ENCODE measurements at regions not wholly inside any gene's neighbourhood (a gene's known extent, or its start where the extent isn't known, plus 50 kb on each side); places are given as distances from the start of the nearest gene placed in this dataset.
"Not testable (repeated sequence)": the region's sequence is repeated elsewhere in the genome, so short reads cannot be mapped to it uniquely, and the experiment has no call there.

GRCh38 chr7:46619723-46620310 lies 698.7 kb upstream of the IGFBP3 start:
- ATAC-seq (no peak), DNase-seq (ENCODE audit: missing footprints) (no peak)
- intact Hi-C loops (cut with DNase I), result no loop called here

DNA sequence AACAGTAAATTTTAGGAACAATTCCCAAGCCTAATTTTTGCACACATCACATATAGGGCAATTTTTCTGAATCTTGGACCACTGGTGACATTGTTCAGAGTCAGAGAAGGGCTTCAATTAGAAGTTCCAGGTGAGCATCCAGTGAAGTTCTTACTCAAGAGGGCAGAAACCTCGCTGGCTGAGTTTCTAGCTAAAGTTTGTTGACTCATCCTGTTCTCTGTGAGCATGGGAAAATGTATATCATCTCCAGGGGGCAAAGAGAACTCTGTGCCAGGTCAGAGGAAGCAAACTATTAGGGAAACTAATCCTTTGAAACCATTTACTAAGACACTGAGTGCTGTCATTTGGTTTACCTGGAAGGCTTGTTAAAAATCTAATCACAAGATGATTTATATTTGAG lies 695.6 kb upstream of the IGFBP3 start:
- DNase-seq (ENCODE audit: missing footprints), result no peak
- no peak for ATAC-seq
- intact Hi-C loops (cut with DNase I), result no loop called here

DNA sequence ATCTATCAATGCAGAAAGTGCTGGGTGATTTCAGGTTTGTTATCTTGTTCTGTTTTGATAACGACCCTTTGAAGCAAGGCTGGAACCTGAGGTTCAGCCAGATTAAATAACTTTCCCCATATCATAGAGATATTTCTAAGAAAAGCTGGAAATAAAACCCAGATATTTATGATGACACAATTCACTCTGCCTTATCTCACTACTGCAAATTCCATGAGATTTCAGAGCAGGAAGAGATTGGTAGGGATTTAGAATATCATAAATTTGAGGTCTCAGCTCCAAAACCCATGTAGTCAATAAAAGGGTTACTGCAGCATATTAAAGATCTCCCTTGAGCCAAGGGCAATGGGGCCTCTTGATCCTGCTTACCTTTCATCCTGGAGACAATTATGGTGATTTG lies 692.5 kb upstream of the IGFBP3 start:
- DNase-seq (ENCODE audit: missing footprints) (no peak), ATAC-seq (no peak)
- intact Hi-C loops (cut with DNase I), result no loop called here

DNA sequence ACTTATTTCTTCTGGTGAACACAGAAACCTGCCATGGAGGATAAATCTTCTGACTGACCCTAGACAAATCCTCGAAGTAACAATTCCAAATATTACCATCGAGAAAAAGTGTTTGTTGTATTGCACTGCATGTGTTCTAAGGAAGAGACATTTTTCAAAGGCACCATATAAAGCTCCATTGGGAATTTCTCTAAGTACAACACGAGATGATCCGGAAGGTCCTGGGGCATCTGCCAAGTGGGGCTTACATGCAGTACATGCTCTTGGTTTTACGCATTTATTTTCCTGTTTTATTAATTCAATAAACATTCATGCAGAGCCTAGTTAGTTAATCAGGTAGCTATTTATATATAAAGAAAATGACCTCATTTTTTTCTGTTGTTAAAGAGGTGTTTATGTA lies 692.0 kb upstream of the IGFBP3 start:
- intact Hi-C loops (cut with DNase I), result no loop called here
- ATAC-seq (no peak), DNase-seq (ENCODE audit: missing footprints) (no peak)

- ATAC-seq (no peak), DNase-seq (ENCODE audit: missing footprints) (no peak)
- intact Hi-C loops (cut with DNase I), result no loop called here
Observed at GRCh38 chr7:46611508-46611907, 690.4 kb upstream of the IGFBP3 start.

GRCh38 chr7:46610746-46611145 lies 689.7 kb upstream of the IGFBP3 start:
- DNase-seq (ENCODE audit: missing footprints) (no peak), ATAC-seq (peak; percentile 80)
- intact Hi-C loops (cut with DNase I), result no loop called here

GRCh38 chr7:46607176-46607575 lies 686.1 kb upstream of the IGFBP3 start:
- DNase-seq (ENCODE audit: missing footprints), result peak; percentile 77
- no peak for ATAC-seq
- intact Hi-C loops (cut with DNase I), result loop anchor here (10.0 kb wide), 3 partner anchors 168 to 578 kb away; no protein-coding TSS in a partner anchor

DNA sequence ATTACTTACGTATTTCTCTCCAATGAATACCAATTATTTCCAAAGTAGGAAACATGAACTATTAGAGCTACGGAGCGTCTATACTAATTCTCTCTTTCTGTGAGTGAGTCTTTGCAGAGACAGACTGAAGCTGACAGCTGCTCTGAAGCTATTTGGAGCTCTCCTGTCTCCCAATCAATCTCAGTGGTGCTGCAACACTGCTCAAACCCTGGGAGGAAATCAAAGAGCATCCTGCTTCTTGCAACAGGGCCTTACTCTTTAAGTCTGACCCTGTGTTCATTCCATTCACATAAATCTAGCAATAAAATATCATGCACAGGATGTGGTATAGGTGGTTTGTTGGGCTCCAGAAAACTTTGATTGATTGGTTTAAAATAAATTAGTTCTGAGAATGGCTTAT lies 685.7 kb upstream of the IGFBP3 start:
- intact Hi-C loops (cut with DNase I), result loop anchor here (10.0 kb wide), 3 partner anchors 168 to 578 kb away; no protein-coding TSS in a partner anchor
- ATAC-seq (no peak), DNase-seq (ENCODE audit: missing footprints) (no peak)

GRCh38 chr7:46604241-46604661 lies 683.2 kb upstream of the IGFBP3 start:
- intact Hi-C loops (cut with DNase I), result loop anchor here (5.0 to 10.0 kb wide), 6 partner anchors 92 to 682 kb away; partner anchors contain the start of gene IGFBP3
- ATAC-seq, result peak; percentile 35

GRCh38 chr7:46603780-46604179 lies 682.7 kb upstream of the IGFBP3 start:
- peak; percentile 94 for DNase-seq (ENCODE audit: missing footprints)
- peak; percentile 92 for ATAC-seq
- intact Hi-C loops (cut with DNase I), result loop anchor here (5.0 to 10.0 kb wide), 6 partner anchors 91 to 681 kb away; partner anchors contain the start of gene IGFBP3

More at GRCh38 chr7:46604241-46604661, 683.2 kb upstream of the IGFBP3 start:
- no peak for DNase-seq (ENCODE audit: missing footprints)

DNA sequence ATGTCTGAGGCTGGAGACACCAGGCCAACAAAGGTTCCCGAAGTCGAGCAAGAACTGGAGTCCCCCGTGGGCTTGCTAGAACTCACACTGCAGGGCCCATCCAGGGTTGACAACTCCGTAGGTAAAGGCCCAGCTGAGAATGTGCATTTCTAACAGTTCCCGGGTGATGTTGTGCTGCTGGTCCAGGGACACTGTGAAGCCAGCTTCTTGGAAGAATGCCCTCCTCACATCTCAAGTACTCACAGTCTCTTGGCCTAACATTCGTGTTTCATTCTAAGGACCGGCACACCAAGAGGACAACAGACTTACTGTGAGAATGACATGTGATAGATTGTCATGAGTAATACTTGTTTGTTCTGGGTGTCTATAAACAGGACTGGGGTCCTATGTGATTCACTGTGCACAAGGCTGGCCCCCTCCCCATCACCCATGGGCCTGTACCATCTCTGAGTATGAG lies 682.3 kb upstream of the IGFBP3 start:
- intact Hi-C loops (cut with DNase I), result loop anchor here (5.0 to 10.0 kb wide), 6 partner anchors 91 to 681 kb away; partner anchors contain the start of gene IGFBP3
- ATAC-seq (peak; percentile 44), DNase-seq (ENCODE audit: missing footprints) (no peak)

DNA sequence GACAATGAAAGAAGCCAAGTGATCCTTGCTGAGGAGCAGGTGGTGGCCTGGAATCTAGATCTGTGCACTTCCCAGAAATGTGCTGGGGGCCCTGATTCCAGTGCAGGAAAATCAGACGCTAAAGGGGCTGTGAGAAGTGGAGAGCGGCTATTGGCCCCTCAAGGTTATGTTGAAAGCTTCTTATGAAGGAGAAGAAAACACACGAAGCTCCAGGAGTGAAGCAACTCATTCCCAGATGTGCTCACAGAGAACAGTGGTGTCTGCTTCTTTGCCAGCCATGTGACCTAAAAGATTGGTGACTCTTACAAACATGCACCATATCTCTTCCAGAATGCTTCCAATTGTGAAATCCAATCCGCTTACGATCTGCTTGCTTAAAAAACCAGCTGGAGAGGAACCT lies 679.3 kb upstream of the IGFBP3 start:
- ATAC-seq (peak; percentile 72), DNase-seq (ENCODE audit: missing footprints) (no peak)
- intact Hi-C loops (cut with DNase I), result loop anchor here (5.0 to 10.0 kb wide), 6 partner anchors 88 to 678 kb away; partner anchors contain the start of gene IGFBP3

DNA sequence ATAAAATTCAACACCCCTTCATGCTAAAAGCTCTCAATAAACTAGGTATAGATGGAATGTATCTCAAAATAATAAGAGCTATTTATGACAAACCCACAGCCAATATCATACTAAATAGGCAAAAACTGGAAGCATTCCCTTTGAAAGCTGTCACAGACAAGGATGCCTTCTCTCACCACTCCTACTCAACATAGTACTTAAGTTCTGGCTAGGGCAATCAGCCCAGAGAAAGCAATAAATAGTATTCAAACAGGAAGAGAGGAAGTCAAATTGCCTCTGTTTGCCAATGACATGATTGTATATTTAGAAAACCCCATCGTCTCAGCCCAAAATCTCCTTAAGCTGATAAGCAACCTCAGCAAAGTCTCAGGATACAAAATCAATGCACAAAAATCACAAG lies 673.8 kb upstream of the IGFBP3 start:
- intact Hi-C loops (cut with DNase I); ATAC-seq; DNase-seq (ENCODE audit: missing footprints): not testable (repeated sequence)

DNA sequence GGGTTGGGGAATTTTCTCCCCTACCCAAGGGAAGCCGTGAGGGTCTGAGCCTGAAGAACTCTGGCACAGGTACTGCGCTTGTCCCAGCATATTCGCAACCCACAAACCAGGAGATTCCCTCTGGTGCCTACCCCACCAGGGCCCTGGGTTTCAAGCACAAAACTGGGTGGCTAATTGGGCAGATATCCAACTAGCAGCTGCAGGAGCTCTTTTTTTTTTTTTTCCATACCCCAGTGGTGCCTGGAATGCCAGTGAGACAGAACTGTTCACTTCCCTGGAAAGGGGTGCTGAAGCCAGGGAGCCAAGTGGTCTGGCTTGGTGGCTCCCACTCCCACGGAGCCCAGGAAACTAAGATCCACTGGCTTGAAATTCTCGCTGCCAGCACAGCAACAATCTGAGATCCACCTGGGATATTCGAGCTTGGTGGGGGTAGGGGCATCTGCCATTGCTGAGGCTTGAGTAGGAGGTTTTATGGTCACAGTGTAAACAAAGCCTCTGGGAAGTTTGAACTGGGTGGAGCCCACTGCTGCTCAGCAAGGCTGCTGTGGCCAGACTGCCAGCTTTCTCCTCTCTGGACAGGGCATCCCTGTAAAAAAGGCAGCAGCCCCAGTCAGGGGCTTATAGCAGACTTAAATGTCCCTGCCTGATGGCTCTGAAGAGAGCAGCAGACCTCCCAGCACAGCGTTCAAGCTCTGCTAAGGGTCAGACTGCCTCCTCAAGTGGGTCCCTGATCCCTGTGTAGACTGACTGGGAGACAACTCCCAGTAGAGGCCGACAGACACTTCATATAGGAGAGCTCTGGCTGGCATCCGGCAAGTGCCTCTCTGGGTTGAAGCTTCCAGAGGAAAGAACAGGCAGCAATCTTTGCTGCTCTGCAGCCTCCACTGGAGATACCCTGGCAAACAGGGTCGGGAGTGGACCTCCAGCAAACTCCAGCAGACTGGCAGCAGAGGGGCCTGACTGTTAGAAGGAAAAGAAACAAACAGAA lies 670.1 kb upstream of the IGFBP3 start:
- ATAC-seq; DNase-seq (ENCODE audit: missing footprints); intact Hi-C loops (cut with DNase I): not testable (repeated sequence)

GRCh38 chr7:46589286-46589685 lies 668.2 kb upstream of the IGFBP3 start:
- DNase-seq (ENCODE audit: missing footprints) (no peak), ATAC-seq (no peak)
- intact Hi-C loops (cut with DNase I), result no loop called here

- ATAC-seq, result peak; percentile 69
- intact Hi-C loops (cut with DNase I), result no loop called here
- no peak for DNase-seq (ENCODE audit: missing footprints)
Observed at GRCh38 chr7:46586406-46586805, 665.3 kb upstream of the IGFBP3 start.

- intact Hi-C loops (cut with DNase I), result no loop called here
- peak; percentile 69 for ATAC-seq
- no peak for DNase-seq (ENCODE audit: missing footprints)
Observed at GRCh38 chr7:46583656-46584055, 662.6 kb upstream of the IGFBP3 start.

DNA sequence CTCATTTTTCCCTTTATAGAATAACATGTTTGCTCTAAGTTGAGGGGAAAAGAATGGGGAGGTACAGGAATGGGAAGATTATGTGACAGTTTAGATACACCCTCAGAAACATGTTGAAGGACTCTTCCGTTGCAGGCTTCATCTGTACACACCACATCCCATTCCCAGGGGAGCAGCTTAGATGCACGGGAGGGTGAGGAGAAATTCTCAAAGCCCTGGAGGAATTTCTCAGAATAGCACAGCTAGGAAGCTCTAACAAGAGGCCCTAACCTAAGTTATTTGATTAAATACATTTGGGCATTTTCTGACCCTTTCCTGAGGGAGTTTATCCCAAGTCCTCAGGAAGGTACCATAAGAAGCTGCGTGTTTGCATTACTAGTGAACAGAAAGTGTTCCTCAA lies 660.2 kb upstream of the IGFBP3 start:
- DNase-seq (ENCODE audit: missing footprints) (no peak), ATAC-seq (no peak)
- intact Hi-C loops (cut with DNase I), result no loop called here

GRCh38 chr7:46580766-46581165 lies 659.7 kb upstream of the IGFBP3 start:
- DNase-seq (ENCODE audit: missing footprints), result no peak

More at GRCh38 chr7:46580766-46581165, 659.7 kb upstream of the IGFBP3 start:
- intact Hi-C loops (cut with DNase I), result no loop called here
- ATAC-seq, result no peak
